Activated CD8-positive, alpha-beta memory T cell treated with anti-CD3 and anti-CD28 coated beads for 48 hours (primary cell): ENCODE measurements at regions not wholly inside any gene's neighbourhood (a gene's known extent, or its start where the extent isn't known, plus 50 kb on each side); places are given as distances from the start of the nearest gene placed in this dataset.
"Not testable (repeated sequence)": the region's sequence is repeated elsewhere in the genome, so short reads cannot be mapped to it uniquely, and the experiment has no call there.

Source experiments
- DNase-seq, 3 experiments: peaks; one replicate each; pipeline ENCODE4 v3.0.0-alpha.2; 2020; ENCODE audit warnings: low read depth in 2 of 3, low spot score in 2 of 3

DNA sequence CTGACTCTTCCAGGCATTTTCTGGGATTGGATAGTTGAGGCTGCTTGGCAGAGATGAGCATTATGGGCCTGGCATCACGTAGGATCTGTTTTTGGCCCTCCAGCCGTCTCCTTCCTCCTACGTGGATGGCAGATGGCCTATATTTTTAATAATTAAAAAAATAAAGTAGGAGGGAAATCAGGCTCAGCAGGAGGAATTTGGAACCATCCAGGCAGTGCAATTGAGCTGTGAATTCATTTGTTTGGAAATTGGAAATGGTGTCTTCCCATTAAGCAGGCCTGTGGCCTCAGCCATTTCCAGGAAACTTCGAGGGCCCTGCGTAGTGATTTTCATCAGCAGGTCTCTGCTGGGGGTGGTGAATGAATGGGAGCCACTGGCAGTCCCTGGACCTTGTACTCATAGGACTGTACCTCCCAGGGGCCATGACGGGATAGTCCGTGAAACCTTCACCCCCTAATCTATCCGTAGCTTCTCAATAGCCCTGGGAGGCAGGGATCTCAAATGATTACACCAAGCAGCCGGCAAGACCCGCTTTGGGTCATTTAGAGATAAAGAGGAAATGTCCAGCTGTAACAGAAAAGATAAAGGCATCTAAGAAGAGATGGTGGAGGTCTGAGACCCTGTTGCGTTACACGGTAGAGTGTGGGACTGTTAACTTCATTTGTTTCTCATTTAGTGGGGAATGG is 73.1 kb upstream of the TNP1 start:
- no peak for DNase-seq

DNA sequence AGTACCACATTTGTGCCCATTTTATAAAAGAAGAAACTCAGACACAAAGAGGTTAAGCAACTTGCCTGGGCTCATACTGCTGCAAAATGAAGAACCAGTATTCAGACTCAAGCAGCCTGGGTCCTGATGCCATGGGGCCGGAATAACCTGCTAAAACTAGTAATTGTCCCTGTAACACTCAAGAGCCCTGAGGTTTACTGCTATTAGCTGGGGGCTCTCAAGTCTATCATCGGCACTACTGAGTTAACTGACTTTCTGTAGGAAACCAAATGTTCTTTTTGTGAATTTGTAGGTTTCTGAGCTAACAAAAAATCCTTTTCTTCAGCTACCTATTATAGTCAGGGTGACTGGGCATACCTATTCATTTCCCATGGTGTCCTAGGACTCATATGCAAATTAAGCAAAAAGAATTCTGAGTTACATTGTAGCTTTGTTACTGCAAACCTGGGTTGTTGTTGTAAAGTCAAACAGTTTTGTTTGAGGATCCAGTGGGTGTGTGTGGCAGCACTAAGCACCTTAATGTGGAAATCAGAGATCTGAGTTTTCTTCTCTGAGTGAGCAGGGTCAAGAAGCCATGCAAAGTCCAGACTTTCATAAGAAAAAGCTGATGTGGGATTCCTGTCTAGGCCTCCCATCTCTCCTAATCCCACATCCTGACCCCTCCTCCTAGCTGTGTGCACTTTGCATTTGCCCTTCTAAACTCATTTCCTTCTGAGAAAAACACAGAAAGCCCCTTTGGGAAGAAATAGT is 72.4 kb upstream of the TNP1 start:
- DNase-seq: no peak

DNA sequence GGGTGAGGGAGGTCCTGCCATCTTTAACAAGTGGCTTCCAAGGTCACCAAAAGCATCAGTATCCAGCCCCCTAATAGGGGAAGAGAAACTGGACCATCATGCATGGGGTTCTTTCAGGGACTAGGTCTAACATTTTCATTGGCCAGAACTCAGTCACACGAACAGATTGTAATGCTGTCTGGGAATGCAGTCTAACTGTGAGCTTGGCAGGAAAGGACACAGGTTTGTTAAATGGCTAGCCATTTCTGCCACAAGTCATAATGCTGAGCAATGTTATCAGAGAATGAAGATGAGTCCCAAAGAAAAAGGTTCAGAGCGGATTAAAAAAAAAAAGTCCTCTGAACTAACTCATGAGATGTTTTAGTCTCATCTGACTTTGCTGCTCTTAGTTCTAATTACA is 70.9 kb upstream of the TNP1 start:
- DNase-seq: no peak

DNA sequence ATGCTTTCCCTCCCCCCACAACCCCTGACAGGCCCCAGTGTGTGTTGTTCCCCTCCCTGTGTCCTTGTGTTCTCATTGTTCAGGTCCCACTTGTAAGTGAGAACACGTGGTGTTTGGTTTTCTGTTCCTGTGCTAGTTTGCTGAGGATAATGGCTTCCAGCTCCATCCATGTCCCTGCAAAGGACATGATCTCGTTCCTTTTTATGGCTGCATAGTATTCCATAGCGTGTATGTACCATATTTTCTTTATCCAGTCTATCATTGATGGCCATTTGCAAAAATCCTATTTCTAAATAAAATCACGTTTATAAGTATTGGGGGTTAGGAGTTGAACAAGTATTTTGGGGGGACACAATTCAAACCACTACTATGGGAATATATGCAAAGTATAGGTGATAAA is 69.5 kb upstream of the TNP1 start:
- not testable (repeated sequence) for DNase-seq

DNA sequence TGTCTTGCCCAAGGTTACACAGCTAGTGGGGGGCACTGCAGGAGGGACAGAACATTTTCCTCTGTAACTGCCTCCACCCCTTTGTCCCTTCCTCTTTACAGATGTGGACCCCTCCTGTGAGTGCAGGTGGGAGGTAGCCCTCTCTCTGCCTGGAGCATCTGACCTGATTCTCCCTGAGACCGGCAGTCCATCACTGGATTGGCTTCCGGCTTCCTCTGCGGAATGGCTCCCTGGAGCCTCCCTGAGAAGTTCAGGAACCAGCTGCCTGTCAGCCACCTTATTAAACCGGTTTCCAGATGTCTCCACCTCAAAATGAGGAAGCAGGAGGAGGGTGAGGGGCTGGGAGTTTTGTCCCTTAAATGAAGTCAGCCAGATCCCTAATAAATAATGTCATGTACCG is 67.3 kb upstream of the TNP1 start:
- DNase-seq: no peak

DNA sequence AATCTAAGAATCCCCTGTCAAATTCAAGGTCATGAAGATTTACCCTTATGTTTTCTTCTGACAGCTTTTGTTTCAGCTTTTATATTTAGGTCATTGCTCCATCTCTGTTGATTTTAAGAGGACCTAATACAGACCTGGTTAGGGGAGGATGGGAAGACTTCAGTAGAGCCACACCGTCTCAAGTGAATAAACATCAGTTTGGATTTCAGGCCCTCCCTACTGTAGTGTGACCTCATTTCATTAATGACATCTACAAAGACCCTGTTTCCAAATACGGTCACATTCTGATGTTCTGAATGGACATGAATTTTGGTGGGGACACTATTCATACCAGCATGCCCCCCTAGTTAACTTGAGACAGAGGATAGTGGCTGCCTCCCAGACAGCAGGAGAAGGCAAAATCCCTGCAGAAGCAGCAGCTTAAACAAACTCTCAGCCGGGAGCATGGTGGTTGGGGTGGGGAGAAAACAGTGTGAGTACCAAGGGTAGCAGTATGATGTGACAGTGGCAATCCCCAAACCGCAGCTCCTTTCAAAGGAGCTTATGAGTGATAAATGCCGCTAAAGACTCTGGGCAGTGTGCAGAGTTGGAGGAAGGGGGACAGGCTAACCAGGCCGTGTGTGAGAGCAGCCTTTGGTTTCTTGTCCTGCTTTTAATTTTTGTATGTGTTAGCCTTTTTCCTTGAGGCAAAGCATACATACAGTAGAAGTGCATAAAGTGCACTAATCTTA is 65.9 kb upstream of the TNP1 start:
- DNase-seq: no peak

DNA sequence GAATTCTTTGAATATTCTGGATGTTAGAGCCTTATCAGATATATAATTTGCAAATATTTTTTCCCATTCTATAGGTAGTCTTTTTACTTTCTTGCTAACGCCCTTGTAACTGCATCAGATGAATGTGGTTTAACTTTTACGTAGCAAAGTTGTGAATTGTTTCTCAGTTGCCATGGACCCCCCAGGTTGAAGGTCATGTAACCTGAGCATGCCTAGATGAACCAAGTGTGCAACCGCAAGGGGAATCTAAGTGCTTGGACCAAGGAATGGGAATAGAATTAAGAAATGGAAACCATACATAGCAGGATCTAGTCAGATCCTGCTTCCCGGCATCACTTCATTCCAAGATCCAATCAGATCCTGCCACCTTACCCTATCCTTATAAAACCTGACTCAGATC is 65.1 kb upstream of the TNP1 start:
- no peak for DNase-seq

DNA sequence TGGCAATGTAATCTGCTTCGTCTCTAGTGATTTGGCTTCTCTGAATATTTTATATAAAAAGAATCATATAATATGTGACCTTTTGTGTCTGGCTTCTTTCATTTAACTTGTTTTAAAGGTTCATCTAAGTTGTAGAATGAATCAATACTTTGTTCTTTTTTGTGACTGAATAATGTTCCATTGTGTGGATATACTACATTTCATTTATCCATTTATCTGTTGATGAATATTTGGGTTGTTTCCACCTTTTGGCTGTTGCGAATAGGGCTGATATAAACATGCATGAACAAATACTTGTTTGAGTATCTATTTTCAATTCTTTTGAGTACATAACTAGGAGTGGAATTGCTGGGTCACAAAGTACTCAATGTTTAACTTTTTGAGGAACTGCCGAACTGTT is 63.8 kb upstream of the TNP1 start:
- DNase-seq: no peak

DNA sequence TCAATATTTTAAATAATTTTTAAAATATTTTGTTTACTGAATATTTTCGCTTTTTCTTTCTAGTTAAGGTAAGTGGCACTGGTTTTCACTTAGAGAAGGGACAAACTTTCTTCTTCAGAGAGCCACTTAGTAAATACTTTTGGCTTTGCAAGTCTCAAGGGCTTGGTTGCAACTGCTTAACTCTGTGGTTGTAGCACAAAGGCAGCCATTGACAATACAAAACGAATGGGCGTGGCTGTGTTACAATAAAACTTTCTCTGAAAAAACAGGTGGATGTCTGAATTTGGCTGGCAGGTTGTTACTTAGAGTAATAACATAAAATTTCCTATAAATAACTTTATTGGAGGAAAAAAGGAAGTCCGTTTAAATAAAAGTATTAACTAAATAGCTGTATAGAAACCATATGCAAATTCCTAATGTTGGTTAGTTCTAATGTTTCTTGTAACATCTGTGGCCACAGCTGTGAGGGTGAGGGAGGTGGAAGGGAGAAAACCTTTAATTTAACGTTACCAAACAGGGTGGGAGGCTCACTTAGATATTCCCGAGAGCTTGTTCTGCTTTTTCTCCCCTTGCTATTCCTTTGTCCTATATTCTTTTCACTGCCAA is 62.4 kb upstream of the TNP1 start:
- DNase-seq: no peak

DNA sequence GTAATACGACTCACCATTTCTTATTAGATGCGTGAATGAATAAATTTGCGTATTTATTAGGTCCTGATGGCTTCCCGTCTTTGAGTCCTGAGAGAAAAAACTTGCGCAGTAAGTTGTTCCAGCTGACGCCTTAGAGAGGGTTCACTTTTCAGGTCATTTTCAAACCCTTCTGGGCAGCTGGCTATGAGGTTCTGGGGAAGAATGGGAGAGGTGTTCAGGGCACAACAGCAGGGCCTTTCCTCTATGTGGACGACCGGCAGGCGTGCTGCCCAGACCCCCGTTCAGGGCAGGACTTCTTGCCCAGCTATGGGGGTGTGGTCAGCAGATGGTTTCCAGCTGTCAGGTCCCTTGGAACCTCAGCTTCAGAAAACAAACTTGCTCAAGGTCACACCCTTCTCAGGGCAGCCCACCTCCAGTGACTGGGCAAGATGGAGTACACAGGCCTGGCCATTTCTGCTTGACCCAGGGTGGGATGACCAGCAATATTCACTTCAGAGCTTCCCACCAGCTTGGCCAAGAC is 61.1 kb upstream of the TNP1 start:
- DNase-seq: no peak

DNA sequence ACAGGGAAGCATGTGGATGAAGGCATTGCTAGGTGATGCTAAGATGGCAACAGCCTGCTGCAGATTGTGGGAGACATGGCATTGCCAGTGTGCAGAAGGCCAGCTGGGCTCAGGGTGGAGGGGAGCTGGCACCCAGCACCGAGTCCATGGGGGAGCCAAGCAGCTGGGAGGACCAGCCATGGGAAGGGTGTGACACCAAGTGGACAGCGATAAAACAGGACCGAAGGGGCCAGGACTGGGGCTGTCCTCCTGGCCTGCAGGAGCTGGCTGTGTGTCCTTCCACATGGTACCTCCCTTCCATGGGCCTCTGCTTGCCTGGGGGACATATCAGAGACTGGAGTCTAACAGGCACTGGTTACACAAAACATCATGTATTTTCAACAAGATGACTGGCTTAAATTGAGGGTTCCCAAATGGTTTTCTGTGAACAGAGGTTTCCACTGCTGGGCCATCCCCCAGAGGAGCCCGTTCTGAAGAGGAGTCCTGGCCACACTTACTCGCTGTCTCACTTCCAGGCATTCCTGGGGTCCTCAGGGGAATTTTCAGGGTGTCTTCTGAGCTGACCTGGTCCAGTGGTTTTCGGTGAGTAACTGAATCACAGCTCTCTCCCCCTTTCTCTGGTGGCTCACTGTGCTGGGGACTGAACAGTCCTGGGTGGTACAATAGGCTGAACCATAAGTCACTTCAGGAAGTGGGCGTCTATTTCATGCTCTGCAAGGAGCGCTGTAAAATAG is 60.4 kb upstream of the TNP1 start:
- no peak for DNase-seq

DNA sequence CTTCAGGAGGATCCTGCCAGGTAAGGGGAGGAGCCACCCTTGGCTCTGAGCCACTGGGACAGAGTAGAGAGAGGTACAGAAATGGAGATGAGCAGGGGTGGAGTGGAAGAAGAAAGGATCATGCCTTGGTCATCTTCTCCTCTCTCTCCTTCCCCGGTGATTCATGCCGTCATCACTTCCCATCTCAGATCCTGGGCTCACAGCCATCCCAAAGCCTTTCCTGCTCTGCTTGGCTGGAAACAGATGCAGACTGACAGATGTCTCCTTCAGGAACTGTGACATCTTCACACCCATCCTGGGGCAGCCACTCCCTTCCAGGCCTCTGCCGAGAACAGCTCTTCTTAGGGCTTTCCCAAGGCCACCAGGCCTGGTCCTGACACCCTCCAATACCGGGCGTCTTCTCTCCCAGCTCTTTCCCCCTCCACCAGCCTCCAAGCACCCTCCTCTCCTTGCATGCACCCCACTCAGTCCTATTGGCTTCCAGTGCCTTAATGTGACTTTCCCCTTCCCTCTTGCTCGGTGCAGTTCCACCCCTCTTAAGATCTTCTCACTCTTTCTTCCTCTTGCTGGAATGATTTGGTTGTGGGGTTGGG is 58.3 kb upstream of the TNP1 start:
- no peak for DNase-seq

DNA sequence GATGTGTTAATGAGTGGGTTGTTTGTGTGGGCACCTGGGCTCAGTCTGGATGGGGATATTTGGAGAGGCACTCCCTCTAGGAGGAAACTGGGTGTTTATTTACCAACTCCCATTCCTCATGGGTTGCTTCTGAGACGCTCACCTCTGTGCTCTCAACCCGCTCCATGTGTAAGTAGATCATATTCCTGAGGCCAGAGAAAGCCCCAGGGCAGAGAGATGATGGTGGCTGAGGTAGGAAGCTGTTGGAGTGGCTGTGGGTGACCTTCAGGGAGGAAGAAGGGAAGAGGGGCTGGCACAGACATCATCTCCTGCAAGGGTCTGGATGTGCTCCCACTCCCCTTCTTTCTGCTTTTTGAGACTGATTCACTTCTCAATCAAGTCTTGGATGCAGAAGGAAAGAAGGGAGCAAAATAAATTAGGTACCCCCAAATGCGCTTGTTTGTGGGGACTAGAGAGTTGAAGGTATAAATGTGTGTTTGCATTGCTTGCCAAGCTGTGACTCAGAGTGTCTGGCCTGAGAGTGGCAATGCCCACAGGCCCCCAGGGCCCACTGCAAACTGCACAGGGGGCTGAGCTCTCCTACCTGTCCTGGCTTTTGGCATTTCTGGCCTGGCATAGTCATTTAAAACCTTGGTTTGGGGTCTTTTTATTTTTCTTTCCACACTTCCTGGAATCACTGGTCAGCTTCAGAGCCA is 57.2 kb upstream of the TNP1 start:
- DNase-seq: no peak

DNA sequence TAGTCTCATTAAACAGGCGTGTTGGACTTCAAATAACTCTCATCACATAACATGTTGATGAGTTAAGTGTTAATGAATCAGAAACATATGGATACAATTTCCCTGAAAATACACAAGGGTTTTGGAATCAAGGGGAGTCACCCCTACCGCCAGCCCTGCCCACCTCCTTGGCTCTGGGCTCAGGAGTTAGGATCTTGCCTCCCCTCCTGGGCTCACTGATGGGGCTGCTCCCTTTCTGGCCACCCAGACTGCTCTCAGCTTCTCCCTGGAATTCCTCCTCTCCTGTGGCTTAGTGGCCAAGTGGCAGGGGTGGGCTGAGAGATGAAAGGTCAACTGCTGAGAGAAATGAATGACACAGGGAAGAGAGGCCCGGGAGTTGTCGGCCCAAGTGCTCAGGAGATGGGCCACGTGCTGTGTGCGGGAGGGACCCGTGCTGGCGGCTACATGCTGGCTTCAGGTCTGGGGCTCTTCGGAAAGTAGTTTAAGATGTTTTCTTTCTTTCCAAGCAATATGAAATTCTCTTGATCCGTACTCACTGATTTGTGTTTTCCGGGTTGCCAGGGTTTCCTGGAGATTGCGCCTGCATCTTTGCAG is 55.8 kb upstream of the TNP1 start:
- DNase-seq: no peak

DNA sequence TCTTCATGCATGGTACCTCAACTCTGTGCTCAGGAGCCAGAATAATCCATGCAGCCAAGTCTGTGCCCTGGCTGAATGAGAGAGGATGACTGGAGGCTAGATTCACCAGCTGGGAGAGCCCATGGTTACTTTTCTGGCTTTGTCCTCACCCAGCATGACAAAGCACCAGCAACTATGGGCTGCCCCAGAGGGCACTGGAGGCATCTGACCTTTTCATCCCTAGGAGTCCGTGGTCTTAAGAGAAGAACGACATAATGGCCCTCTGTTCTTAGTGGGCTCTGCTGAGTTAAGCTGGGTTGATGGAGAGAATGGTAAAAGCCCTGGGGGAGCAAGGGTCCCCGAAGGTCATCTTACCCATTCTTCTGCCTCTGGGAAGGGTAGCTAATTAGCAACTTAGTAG is 54.6 kb upstream of the TNP1 start:
- DNase-seq: no peak

DNA sequence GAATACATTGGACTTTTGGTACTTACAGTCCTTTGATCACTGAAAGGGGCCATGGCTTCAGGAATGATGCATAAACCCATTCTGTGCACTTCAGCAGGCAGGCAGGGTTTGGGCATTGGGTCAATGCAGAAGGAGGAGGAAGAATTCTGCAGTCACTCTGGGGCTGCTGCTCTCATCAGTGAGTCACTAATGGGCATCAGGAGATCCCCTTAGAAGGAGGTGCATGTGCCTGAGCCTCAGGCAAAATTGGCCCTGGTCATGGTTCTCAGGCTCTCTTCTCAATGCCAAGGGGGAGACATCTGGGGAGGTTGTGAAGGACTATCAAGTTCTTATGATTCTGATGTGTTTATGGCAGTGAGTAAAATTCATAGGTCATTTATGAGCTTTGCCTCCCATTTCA is 52.0 kb upstream of the TNP1 start:
- no peak for DNase-seq

DNA sequence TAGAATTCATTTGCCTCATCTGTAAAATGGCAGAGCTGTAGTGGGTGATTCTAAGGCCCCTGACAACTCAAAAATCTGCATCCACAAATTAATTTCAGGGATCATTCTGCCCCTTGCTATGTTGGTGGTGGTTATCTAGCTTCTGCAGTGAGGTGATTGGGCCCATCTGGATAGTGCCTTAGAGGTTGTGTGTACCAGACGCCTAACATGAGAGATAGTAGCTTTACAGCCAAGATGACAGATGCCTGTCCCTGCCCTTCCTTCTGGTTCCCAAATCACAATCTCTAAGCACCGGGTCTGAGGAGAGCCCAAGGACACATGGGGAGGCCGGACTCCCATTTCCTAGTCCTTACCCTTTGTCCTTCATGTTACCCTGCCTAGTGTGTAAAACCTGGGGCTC is 51.1 kb upstream of the TNP1 start:
- no peak for DNase-seq

DNA sequence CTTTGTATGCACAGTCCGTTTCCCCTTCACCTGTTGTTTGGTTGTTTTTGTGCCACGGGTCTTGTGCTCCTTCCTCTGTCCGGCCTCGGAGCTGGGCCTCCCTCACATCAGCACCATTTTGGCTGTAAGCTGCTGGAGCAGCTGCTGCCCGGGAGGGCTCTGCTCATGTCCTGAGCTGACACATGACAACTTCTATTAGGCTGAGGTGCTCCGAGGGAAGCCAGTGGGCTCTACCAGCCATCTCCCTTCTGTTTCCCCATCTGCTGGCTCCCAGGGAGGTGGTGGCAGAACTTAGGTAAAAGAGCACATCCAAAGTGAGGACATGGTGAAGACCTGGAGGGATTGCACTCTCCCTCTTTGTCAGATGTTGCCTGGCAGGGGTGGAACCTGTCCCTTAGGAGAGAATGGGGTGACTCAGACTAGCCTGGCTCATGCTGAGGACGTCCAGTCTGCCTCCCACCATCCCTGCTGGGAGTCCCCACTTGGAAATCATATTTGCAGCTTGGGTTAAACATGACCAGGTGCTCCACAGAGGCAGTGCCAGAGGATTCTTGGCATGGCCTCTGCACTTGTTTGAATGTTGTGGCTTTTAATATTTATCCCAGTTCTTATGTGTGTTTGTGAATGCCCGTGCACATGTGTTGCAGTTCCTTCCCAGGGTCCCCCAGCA is 49.8 kb upstream of the TNP1 start:
- no peak for DNase-seq
